Stimulated activated CD4-positive, alpha-beta T cell treated with anti-CD3 and anti-CD28 coated beads, Interleukin-4, amount 100 ng/mL, for 4 hours (primary cell): ENCODE measurements at regions not wholly inside any gene's neighbourhood (a gene's known extent, or its start where the extent isn't known, plus 50 kb on each side); places are given as distances from the start of the nearest gene placed in this dataset.
"Not testable (repeated sequence)": the region's sequence is repeated elsewhere in the genome, so short reads cannot be mapped to it uniquely, and the experiment has no call there.

ENCODE experiments used
- DNase-seq, 2 experiments: peaks; one replicate each; pipeline ENCODE4 v3.0.0-alpha.2; 2020

GRCh38 chrX:65879977-65880799, 159.7 kb downstream of the VSIG4 start:
- DNase-seq, result no peak

- DNase-seq, result no peak
These were observed 161.4 kb downstream of the VSIG4 start for GRCh38 chrX:65878456-65878855.

- no peak for DNase-seq
These were observed 161.9 kb downstream of the VSIG4 start for GRCh38 chrX:65877953-65878352.

- DNase-seq, result not testable (repeated sequence)
These were observed 164.3 kb downstream of the VSIG4 start for GRCh38 chrX:65875614-65876013.

- DNase-seq, result no peak
These were observed 165.1 kb downstream of the VSIG4 start for GRCh38 chrX:65874765-65875164.

GRCh38 chrX:65874110-65874509, 165.8 kb downstream of the VSIG4 start:
- DNase-seq, result no peak

- DNase-seq, result no peak
These were observed 166.5 kb downstream of the VSIG4 start for GRCh38 chrX:65873385-65873784.

GRCh38 chrX:65871671-65872311, 168.1 kb downstream of the VSIG4 start:
- no peak for DNase-seq

- not testable (repeated sequence) for DNase-seq
These were observed 169.3 kb downstream of the VSIG4 start for GRCh38 chrX:65870544-65870943.

GRCh38 chrX:65866773-65867172, 173.1 kb downstream of the VSIG4 start:
- DNase-seq, result no peak

- no peak for DNase-seq
These were observed 173.7 kb downstream of the VSIG4 start for GRCh38 chrX:65866146-65866545.

- no peak for DNase-seq
These were observed 177.2 kb downstream of the VSIG4 start for GRCh38 chrX:65862638-65863037.

- DNase-seq, result no peak
These were observed 180.6 kb downstream of the VSIG4 start for GRCh38 chrX:65859299-65859698.

GRCh38 chrX:65854437-65854836, 185.4 kb downstream of the VSIG4 start:
- DNase-seq, result not testable (repeated sequence)

- DNase-seq, result not testable (repeated sequence)
These were observed 183.9 kb downstream of the MSN start for GRCh38 chrX:65851306-65851705.

- not testable (repeated sequence) for DNase-seq
These were observed 183.4 kb downstream of the MSN start for GRCh38 chrX:65850821-65851220.

GRCh38 chrX:65846974-65847373, 179.5 kb downstream of the MSN start:
- DNase-seq, result no peak

- DNase-seq, result no peak
These were observed 173.8 kb downstream of the MSN start for GRCh38 chrX:65841263-65841662.

- no peak for DNase-seq
These were observed 171.2 kb downstream of the MSN start for GRCh38 chrX:65838674-65839073.

GRCh38 chrX:65837875-65838549, 170.6 kb downstream of the MSN start:
- no peak for DNase-seq

- DNase-seq, result no peak
These were observed 163.8 kb downstream of the MSN start for GRCh38 chrX:65831268-65831667.

GRCh38 chrX:65828599-65828998, 161.1 kb downstream of the MSN start:
- no peak for DNase-seq

- DNase-seq, result not testable (repeated sequence)
These were observed 157.8 kb downstream of the MSN start for GRCh38 chrX:65825226-65825625.
